ENCODE measurements at regions not wholly inside any gene's neighbourhood (a gene's known extent, or its start where the extent isn't known, plus 50 kb on each side); places are given as distances from the start of the nearest gene placed in this dataset.

- TF ChIP-seq ZNF532 (CRISPR knock-in tag; IDR thresholded peaks at IDR 0.05; ENCODE audit: borderline replicate concordance) (no peak), ZNF512 (CRISPR knock-in tag; IDR thresholded peaks at IDR 0.05; ENCODE audit: borderline replicate concordance) (no peak), ZNF281 (CRISPR knock-in tag; IDR thresholded peaks at IDR 0.05) (no peak), ZNF263 (CRISPR knock-in tag; IDR thresholded peaks at IDR 0.05; ENCODE audit: low read depth) (no peak)
These were observed 460.8 kb downstream of the MTRR start (continued) for GRCh38 chr5:8329773-8330172.

GRCh38 chr5:8332666-8333445 lies 463.9 kb downstream of the MTRR start:
- no peak overlapping the region for H3K27ac Mint-ChIP-seq
- peaks cover 4% of the 10 kb centered on the region for H3K4me1 Mint-ChIP-seq
- ATAC-seq (no peak), DNase-seq (ENCODE audit: low spot score) (no peak)
- ChIA-PET CTCF (interaction anchor here (1.0 kb wide), 1 partner anchor 8 kb away, joined by 3 read pairs; no protein-coding TSS in a partner anchor), POLR2A (no interaction called here)
- H3K4me3 Mint-ChIP-seq: no peak overlapping the region
- no peak for TF ChIP-seq ZNF512 (CRISPR knock-in tag; IDR thresholded peaks at IDR 0.05; ENCODE audit: borderline replicate concordance)
- TF ChIP-seq NFATC4 (CRISPR knock-in tag; IDR thresholded peaks at IDR 0.05): no peak
- no peak for TF ChIP-seq NR1H2 (CRISPR knock-in tag; IDR thresholded peaks at IDR 0.05)
- TF ChIP-seq SP1 (CRISPR knock-in tag; conservative IDR thresholded peaks at IDR 0.05): no peak
- no peaks in the 10 kb centered on the region; the same call in 1 of the 2 replicates for H3K27me3 Mint-ChIP-seq (ENCODE audit: low read depth)
- H3K9me3 Mint-ChIP-seq: no peaks in the 10 kb centered on the region
- no peaks in the 10 kb centered on the region for H3K36me3 Mint-ChIP-seq

GRCh38 chr5:8333485-8333884 lies 464.5 kb downstream of the MTRR start:
- ChIA-PET CTCF (no interaction called here), POLR2A (no interaction called here)
- H3K9me3 Mint-ChIP-seq: no peaks in the 10 kb centered on the region
- TF ChIP-seq HMGA2 (CRISPR knock-in tag; IDR thresholded peaks at IDR 0.05): no peak
- H3K4me3 Mint-ChIP-seq: no peak overlapping the region
- DNase-seq (ENCODE audit: low spot score): no peak
- H3K27me3 Mint-ChIP-seq (ENCODE audit: low read depth): no peaks in the 10 kb centered on the region; the same call in 1 of the 2 replicates
- no peak overlapping the region for H3K27ac Mint-ChIP-seq
- no peaks in the 10 kb centered on the region for H3K36me3 Mint-ChIP-seq
- no peaks in the 10 kb centered on the region for H3K4me1 Mint-ChIP-seq
- ATAC-seq: no peak

- no peak for DNase-seq (ENCODE audit: low spot score)
- H3K36me3 Mint-ChIP-seq: no peaks in the 10 kb centered on the region
- CTCF ChIA-PET: no interaction called here
- no peaks in the 10 kb centered on the region; the same call in 1 of the 2 replicates for H3K27me3 Mint-ChIP-seq (ENCODE audit: low read depth)
- peaks cover 2% of the 10 kb centered on the region for H3K4me1 Mint-ChIP-seq
- POLR2A ChIA-PET: no interaction called here
- no peak for ATAC-seq
- H3K9me3 Mint-ChIP-seq: no peaks in the 10 kb centered on the region
- H3K4me3 Mint-ChIP-seq: no peak overlapping the region
- H3K27ac Mint-ChIP-seq: no peak overlapping the region
- TF ChIP-seq NFYB (CRISPR knock-in tag; conservative IDR thresholded peaks at IDR 0.05; ENCODE audit: low read depth) (no peak), IRF1 (CRISPR knock-in tag; IDR thresholded peaks at IDR 0.05) (no peak), MYBL2 (CRISPR knock-in tag; IDR thresholded peaks at IDR 0.05) (no peak), ZNF416 (CRISPR knock-in tag; IDR thresholded peaks at IDR 0.05) (no peak), HMGXB4 (CRISPR knock-in tag; IDR thresholded peaks at IDR 0.05) (no peak), USF2 (CRISPR knock-in tag; IDR thresholded peaks at IDR 0.05) (no peak), RELA (CRISPR knock-in tag; IDR thresholded peaks at IDR 0.05; ENCODE audit: borderline replicate concordance) (no peak)
These were observed 465.0 kb downstream of the MTRR start for GRCh38 chr5:8333977-8334376.
